Smooth muscle cell (in vitro differentiated cells): ENCODE measurements at regions not wholly inside any gene's neighbourhood (a gene's known extent, or its start where the extent isn't known, plus 50 kb on each side); places are given as distances from the start of the nearest gene placed in this dataset.

Experiments
- DNase-seq: peaks from one replicate; lab custom pipeline; 2025; ENCODE audit not compliant: unreplicated experiment; lab: John Stamatoyannopoulos, UW
- H2AFZ ChIP-seq: fragments of 200-600 bp; sonication (generic); 2 replicates; pipeline ENCODE4 v1.6.0; 2016; ENCODE audit warnings: antibody characterized with exemption, low read depth, mild to moderate bottlenecking
- H3F3A ChIP-seq: fragments of 200-600 bp; sonication (generic); 2 replicates; pipeline ENCODE4 v1.6.0; 2017; ENCODE audit warnings: antibody characterized with exemption, low read depth
- H3K27ac ChIP-seq: fragments of 200-600 bp; sonication (generic); 2 replicates; pipeline ENCODE4 v1.5.1; 2016; ENCODE audit warnings: low read depth, mild to moderate bottlenecking
- H3K27me3 ChIP-seq: fragments of 200-600 bp; sonication (generic); 2 replicates; pipeline ENCODE4 v1.6.1; 2016; ENCODE audit warnings: low read depth, mild to moderate bottlenecking
- H3K36me3 ChIP-seq: fragments of 200-600 bp; sonication (generic); 2 replicates; pipeline ENCODE4 v1.5.1; 2016; ENCODE audit warnings: low read depth
- H3K4me1 ChIP-seq: fragments of 200-600 bp; sonication (generic); 2 replicates; pipeline ENCODE4 v1.5.1; 2016; ENCODE audit warnings: low read depth
- H3K4me2 ChIP-seq: fragments of 200-600 bp; sonication (generic); 2 replicates; pipeline ENCODE4 v1.6.0; 2016; ENCODE audit warnings: mild to moderate bottlenecking
- H3K4me3 ChIP-seq: fragments of 200-600 bp; sonication (generic); 2 replicates; pipeline ENCODE4 v1.5.1; 2016; ENCODE audit warnings: mild to moderate bottlenecking
- H3K79me2 ChIP-seq: fragments of 200-600 bp; sonication (generic); 2 replicates; pipeline ENCODE4 v1.6.0; 2016; ENCODE audit warnings: low read depth, mild to moderate bottlenecking
- H3K9ac ChIP-seq: fragments of 200-600 bp; sonication (generic); 2 replicates; pipeline ENCODE4 v1.6.0; 2016; ENCODE audit warnings: low read depth
- H3K9me3 ChIP-seq: fragments of 200-600 bp; sonication (generic); replicated peaks from 2 replicates; pipeline ENCODE4 v1.5.1; 2016; ENCODE audit warnings: low read depth
- H4K20me1 ChIP-seq: fragments of 200-600 bp; sonication (generic); 2 replicates; pipeline ENCODE4 v1.6.0; 2016; ENCODE audit warnings: low read depth
- WGBS: methylation state at CpG from one replicate; pipeline ENCODE4 v1.1.7; 2016; ENCODE audit warnings: low lambda C conversion rate; 5-methylcytosine and 5-hydroxymethylcytosine counted together
- TF ChIP-seq, protein P1 (sequence below): fragments of 200-600 bp; sonication (generic); IDR thresholded peaks from 2 replicates; pipeline ENCODE4 v1.5.1; 2017; ENCODE audit warnings: borderline replicate concordance, mild to moderate bottlenecking, antibody characterized with exemption; ENCODE audit not compliant: insufficient read depth, poor library complexity, severe bottlenecking

DNA sequence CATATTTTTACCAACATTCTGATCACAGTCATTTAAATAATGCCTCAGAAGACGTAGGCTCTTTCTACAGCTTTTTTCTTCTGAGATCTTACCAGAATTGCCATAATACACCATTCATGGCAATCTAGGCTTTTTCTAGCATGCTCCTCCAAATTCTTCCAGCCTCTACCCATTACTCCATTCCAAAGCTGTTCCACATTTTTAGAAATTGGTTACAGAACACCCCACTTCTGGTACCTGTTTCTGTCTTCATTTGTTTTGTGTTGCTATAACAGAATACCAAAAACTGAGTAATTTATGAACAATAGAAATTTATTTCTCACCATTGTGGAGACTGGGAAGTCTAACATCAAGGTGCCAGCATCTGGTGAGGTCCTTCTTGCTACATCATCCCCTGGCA lies 385.4 kb downstream of the BRINP2 start:
- TF ChIP-seq, protein P1, sequence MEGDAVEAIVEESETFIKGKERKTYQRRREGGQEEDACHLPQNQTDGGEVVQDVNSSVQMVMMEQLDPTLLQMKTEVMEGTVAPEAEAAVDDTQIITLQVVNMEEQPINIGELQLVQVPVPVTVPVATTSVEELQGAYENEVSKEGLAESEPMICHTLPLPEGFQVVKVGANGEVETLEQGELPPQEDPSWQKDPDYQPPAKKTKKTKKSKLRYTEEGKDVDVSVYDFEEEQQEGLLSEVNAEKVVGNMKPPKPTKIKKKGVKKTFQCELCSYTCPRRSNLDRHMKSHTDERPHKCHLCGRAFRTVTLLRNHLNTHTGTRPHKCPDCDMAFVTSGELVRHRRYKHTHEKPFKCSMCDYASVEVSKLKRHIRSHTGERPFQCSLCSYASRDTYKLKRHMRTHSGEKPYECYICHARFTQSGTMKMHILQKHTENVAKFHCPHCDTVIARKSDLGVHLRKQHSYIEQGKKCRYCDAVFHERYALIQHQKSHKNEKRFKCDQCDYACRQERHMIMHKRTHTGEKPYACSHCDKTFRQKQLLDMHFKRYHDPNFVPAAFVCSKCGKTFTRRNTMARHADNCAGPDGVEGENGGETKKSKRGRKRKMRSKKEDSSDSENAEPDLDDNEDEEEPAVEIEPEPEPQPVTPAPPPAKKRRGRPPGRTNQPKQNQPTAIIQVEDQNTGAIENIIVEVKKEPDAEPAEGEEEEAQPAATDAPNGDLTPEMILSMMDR, result no peak
- no peaks in the 10 kb centered on the region for H4K20me1 ChIP-seq
- H3K4me2 ChIP-seq, result no peak overlapping the region
- H3K4me1 ChIP-seq, result no peaks in the 10 kb centered on the region
- DNase-seq, result no peak
- no peak overlapping the region for H3K4me3 ChIP-seq
- H3K79me2 ChIP-seq, result no peaks in the 10 kb centered on the region
- no peak overlapping the region for H3K9ac ChIP-seq
- no peaks in the 10 kb centered on the region for H3K27me3 ChIP-seq
- H2AFZ ChIP-seq, result no peak overlapping the region
- 54% methylated on average over 1 of the region's 1 CpG for WGBS
- no peaks in the 10 kb centered on the region for H3F3A ChIP-seq
- H3K36me3 ChIP-seq, result no peaks in the 10 kb centered on the region
- no peak overlapping the region for H3K27ac ChIP-seq
- no peaks in the 10 kb centered on the region for H3K9me3 ChIP-seq

- Histone ChIP-seq H2AFZ (no peak overlapping the region), H3F3A (no peaks in the 10 kb centered on the region), H3K4me1 (no peaks in the 10 kb centered on the region), H3K27ac (no peak overlapping the region), H4K20me1 (no peaks in the 10 kb centered on the region), H3K9ac (no peak overlapping the region), H3K79me2 (no peaks in the 10 kb centered on the region), H3K27me3 (no peaks in the 10 kb centered on the region), H3K4me2 (no peak overlapping the region), H3K4me3 (no peak overlapping the region), H3K36me3 (no peaks in the 10 kb centered on the region), H3K9me3 (no peaks in the 10 kb centered on the region)
- TF ChIP-seq, protein P1, result no peak
- WGBS, result 82% methylated on average over 3 of the region's 3 CpGs
- no peak for DNase-seq
Measured at GRCh38 chr1:177547200-177547599, 376.4 kb downstream of the BRINP2 start.

GRCh38 chr1:177546346-177546745 lies 375.6 kb downstream of the BRINP2 start:
- DNase-seq, result no peak
- Histone ChIP-seq H3F3A (no peaks in the 10 kb centered on the region), H2AFZ (no peak overlapping the region), H3K9me3 (no peaks in the 10 kb centered on the region), H3K27me3 (no peaks in the 10 kb centered on the region), H3K4me1 (no peaks in the 10 kb centered on the region), H3K36me3 (no peaks in the 10 kb centered on the region), H3K4me3 (no peak overlapping the region), H4K20me1 (no peaks in the 10 kb centered on the region), H3K4me2 (no peak overlapping the region), H3K27ac (no peak overlapping the region), H3K9ac (no peak overlapping the region), H3K79me2 (no peaks in the 10 kb centered on the region)
- TF ChIP-seq, protein P1, result no peak

DNA sequence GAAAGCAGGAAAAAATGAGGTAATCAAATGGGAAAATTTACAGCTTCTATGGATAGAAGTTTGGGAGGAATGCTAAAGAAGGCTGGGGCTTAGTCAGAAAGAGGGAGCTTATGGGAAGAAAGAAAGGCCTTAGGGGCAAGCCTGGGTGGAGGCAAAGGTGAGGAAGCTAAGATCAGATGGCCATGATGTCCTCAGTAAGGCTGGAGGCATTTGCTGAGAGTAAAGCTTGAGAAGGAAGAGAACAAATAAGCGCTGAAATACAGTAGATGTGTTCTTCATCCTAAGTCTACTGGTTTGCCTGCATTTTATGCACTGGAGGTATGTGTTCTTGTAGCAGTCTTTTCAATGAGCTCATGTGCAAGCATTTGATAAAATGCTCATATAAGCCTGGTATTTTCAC lies 355.4 kb downstream of the BRINP2 start:
- no peak for DNase-seq
- Histone ChIP-seq H3F3A (no peaks in the 10 kb centered on the region), H4K20me1 (no peaks in the 10 kb centered on the region), H3K27ac (no peak overlapping the region), H3K9ac (no peak overlapping the region), H3K4me1 (no peaks in the 10 kb centered on the region), H2AFZ (no peak overlapping the region), H3K79me2 (no peaks in the 10 kb centered on the region), H3K36me3 (no peaks in the 10 kb centered on the region), H3K27me3 (no peaks in the 10 kb centered on the region), H3K4me3 (no peak overlapping the region), H3K4me2 (no peak overlapping the region), H3K9me3 (no peaks in the 10 kb centered on the region)
- TF ChIP-seq, protein P1, result no peak
- 88% methylated on average over 1 of the region's 1 CpG for WGBS
